ENCODE measurements at regions not wholly inside any gene's neighbourhood (a gene's known extent, or its start where the extent isn't known, plus 50 kb on each side); places are given as distances from the start of the nearest gene placed in this dataset.

GRCh38 chr1:230570724-230571360 is 71.4 kb upstream of the COG2 start:
- no peak for TF ChIP-seq CTCF (IDR thresholded peaks at IDR 0.05; ENCODE audit: unreplicated experiment)
- CTCF ChIA-PET: no interaction called here
- BruUV-seq (replicated peaks): no TSS peak
- intact Hi-C loops (cut with micrococcal nuclease; ENCODE audit: unreplicated experiment): loop anchor here (5.0 kb wide), 2 partner anchors 71 to 111 kb away; partner anchors contain the start of gene COG2
- peak overlapping the region; percentile 17 for H3K4me3 Mint-ChIP-seq (ENCODE audit: low read depth, unreplicated experiment)
- H3K27ac Mint-ChIP-seq (ENCODE audit: unreplicated experiment): peak overlapping the region; percentile 87
- peaks cover 19% of the 10 kb centered on the region for H3K36me3 Mint-ChIP-seq (ENCODE audit: insufficient read depth, unreplicated experiment)
- peaks cover 75% of the 10 kb centered on the region for H3K4me1 Mint-ChIP-seq (ENCODE audit: low read depth, unreplicated experiment)
- no peaks in the 10 kb centered on the region for H3K9me3 Mint-ChIP-seq (ENCODE audit: low read depth, unreplicated experiment)
- DNase-seq: peak; percentile 67
- no peaks in the 10 kb centered on the region for H3K27me3 Mint-ChIP-seq (ENCODE audit: unreplicated experiment)

- Mint-ChIP-seq H3K27ac (ENCODE audit: unreplicated experiment) (peak overlapping the region; percentile 87), H3K9me3 (ENCODE audit: low read depth, unreplicated experiment) (no peaks in the 10 kb centered on the region), H3K4me1 (ENCODE audit: low read depth, unreplicated experiment) (peaks cover 62% of the 10 kb centered on the region), H3K27me3 (ENCODE audit: unreplicated experiment) (no peaks in the 10 kb centered on the region), H3K36me3 (ENCODE audit: insufficient read depth, unreplicated experiment) (peaks cover 19% of the 10 kb centered on the region), H3K4me3 (ENCODE audit: low read depth, unreplicated experiment) (no peak overlapping the region)
- intact Hi-C loops (cut with micrococcal nuclease; ENCODE audit: unreplicated experiment): loop anchor here (5.0 kb wide), 2 partner anchors 52 to 147 kb away; no protein-coding TSS in a partner anchor
- CTCF ChIA-PET: interaction anchor here (0.6 to 1.7 kb wide), 6 partner anchors 9 to 204 kb away, joined by 3 to 9 read pairs (median 3); partner anchors contain the start of gene PGBD5
- no TSS peak for BruUV-seq (replicated peaks)
- no peak for TF ChIP-seq CTCF (IDR thresholded peaks at IDR 0.05; ENCODE audit: unreplicated experiment)
- no peak for DNase-seq
Observed at GRCh38 chr1:230569201-230569600, 73.1 kb upstream of the COG2 start.

GRCh38 chr1:230568676-230569075 is 73.6 kb upstream of the COG2 start:
- peaks cover 58% of the 10 kb centered on the region for H3K4me1 Mint-ChIP-seq (ENCODE audit: low read depth, unreplicated experiment)
- CTCF ChIA-PET: interaction anchor here (0.6 to 1.7 kb wide), 10 partner anchors 9 to 204 kb away, joined by 3 to 9 read pairs (median 3); partner anchors contain the start of gene PGBD5
- H3K27ac Mint-ChIP-seq (ENCODE audit: unreplicated experiment): peak overlapping the region; percentile 84
- peak; percentile 47 for DNase-seq
- no peaks in the 10 kb centered on the region for H3K27me3 Mint-ChIP-seq (ENCODE audit: unreplicated experiment)
- H3K4me3 Mint-ChIP-seq (ENCODE audit: low read depth, unreplicated experiment): peak overlapping the region; percentile 59
- no TSS peak for BruUV-seq (replicated peaks)
- TF ChIP-seq CTCF (IDR thresholded peaks at IDR 0.05; ENCODE audit: unreplicated experiment): no peak
- H3K36me3 Mint-ChIP-seq (ENCODE audit: insufficient read depth, unreplicated experiment): peaks cover 19% of the 10 kb centered on the region
- intact Hi-C loops (cut with micrococcal nuclease; ENCODE audit: unreplicated experiment): loop anchor here (5.0 kb wide), 2 partner anchors 51 to 146 kb away; no protein-coding TSS in a partner anchor
- H3K9me3 Mint-ChIP-seq (ENCODE audit: low read depth, unreplicated experiment): no peaks in the 10 kb centered on the region

- H3K4me1 Mint-ChIP-seq (ENCODE audit: low read depth, unreplicated experiment): peaks cover 57% of the 10 kb centered on the region
- no peaks in the 10 kb centered on the region for H3K27me3 Mint-ChIP-seq (ENCODE audit: unreplicated experiment)
- TF ChIP-seq CTCF (IDR thresholded peaks at IDR 0.05; ENCODE audit: unreplicated experiment): peak; percentile 61
- intact Hi-C loops (cut with micrococcal nuclease; ENCODE audit: unreplicated experiment): loop anchor here (5.0 kb wide), 2 partner anchors 51 to 146 kb away; no protein-coding TSS in a partner anchor
- peak overlapping the region; percentile 84 for H3K27ac Mint-ChIP-seq (ENCODE audit: unreplicated experiment)
- H3K9me3 Mint-ChIP-seq (ENCODE audit: low read depth, unreplicated experiment): no peaks in the 10 kb centered on the region
- CTCF ChIA-PET: interaction anchor here (0.8 to 1.7 kb wide), 9 partner anchors 13 to 205 kb away, joined by 3 to 9 read pairs (median 3); partner anchors contain the start of gene PGBD5
- peak overlapping the region; percentile 59 for H3K4me3 Mint-ChIP-seq (ENCODE audit: low read depth, unreplicated experiment)
- BruUV-seq (replicated peaks): no TSS peak
- peaks cover 18% of the 10 kb centered on the region for H3K36me3 Mint-ChIP-seq (ENCODE audit: insufficient read depth, unreplicated experiment)
- peak; percentile 82 for DNase-seq
Observed at GRCh38 chr1:230568008-230568407, 74.3 kb upstream of the COG2 start.

Measured in Calu3 (cell line).